NCI-H146 (cell line): ENCODE measurements at regions not wholly inside any gene's neighbourhood (a gene's known extent, or its start where the extent isn't known, plus 50 kb on each side); places are given as distances from the start of the nearest gene placed in this dataset.
A peak's percentile ranks its signal among the peaks of the same experiment; 100 is the strongest.

Experiments
- DNase-seq: peaks from one replicate; lab custom pipeline; 2025; lab: John Stamatoyannopoulos, UW

GRCh38 chr4:10983268-10983667 is 298.7 kb upstream of the CLNK start:
- DNase-seq: peak; percentile 19

GRCh38 chr4:10982305-10982704 is 297.7 kb upstream of the CLNK start:
- DNase-seq: no peak

GRCh38 chr4:10981576-10981975 is 297.0 kb upstream of the CLNK start:
- no peak for DNase-seq

- no peak for DNase-seq
Measured at GRCh38 chr4:10981096-10981495, 296.5 kb upstream of the CLNK start.

GRCh38 chr4:10979032-10979431 is 294.5 kb upstream of the CLNK start:
- no peak for DNase-seq

GRCh38 chr4:10977534-10977933 is 293.0 kb upstream of the CLNK start:
- no peak for DNase-seq

GRCh38 chr4:10974371-10974770 is 289.8 kb upstream of the CLNK start:
- DNase-seq: no peak

- no peak for DNase-seq
Measured at GRCh38 chr4:10973686-10974085, 289.1 kb upstream of the CLNK start.

- DNase-seq: no peak
Measured at GRCh38 chr4:10971800-10972401, 287.3 kb upstream of the CLNK start.

GRCh38 chr4:10965196-10965595 is 280.6 kb upstream of the CLNK start:
- peak; percentile 73 for DNase-seq

GRCh38 chr4:10963958-10964703 is 279.6 kb upstream of the CLNK start:
- peak; percentile 71 for DNase-seq

GRCh38 chr4:10963241-10963640 is 278.7 kb upstream of the CLNK start:
- no peak for DNase-seq

- DNase-seq: no peak
Measured at GRCh38 chr4:10962246-10962645, 277.7 kb upstream of the CLNK start.

GRCh38 chr4:10960389-10960788 is 275.8 kb upstream of the CLNK start:
- no peak for DNase-seq

GRCh38 chr4:10959586-10959985 is 275.0 kb upstream of the CLNK start:
- no peak for DNase-seq

GRCh38 chr4:10958226-10958856 is 273.8 kb upstream of the CLNK start:
- DNase-seq: no peak

- no peak for DNase-seq
Measured at GRCh38 chr4:10951306-10951705, 266.7 kb upstream of the CLNK start.

- DNase-seq: no peak
Measured at GRCh38 chr4:10949039-10949733, 264.6 kb upstream of the CLNK start.

GRCh38 chr4:10947898-10948297 is 263.3 kb upstream of the CLNK start:
- DNase-seq: no peak

- DNase-seq: no peak
Measured at GRCh38 chr4:10944321-10944720, 259.8 kb upstream of the CLNK start.

GRCh38 chr4:10942156-10942555 is 257.6 kb upstream of the CLNK start:
- no peak for DNase-seq

GRCh38 chr4:10929818-10930217 is 245.2 kb upstream of the CLNK start:
- DNase-seq: no peak

GRCh38 chr4:10925996-10926395 is 241.4 kb upstream of the CLNK start:
- DNase-seq: peak; percentile 46
